Hematopoietic multipotent progenitor cell (in vitro differentiated cells): ENCODE measurements at regions not wholly inside any gene's neighbourhood (a gene's known extent, or its start where the extent isn't known, plus 50 kb on each side); places are given as distances from the start of the nearest gene placed in this dataset.

ENCODE experiments used
- DNase-seq, 3 donors: peaks; one replicate each; pipeline ENCODE4 v3.0.0-alpha.2; 2011 to 2015; ENCODE audit warnings: low read depth in 2 of 3, low spot score in 2 of 3

DNA sequence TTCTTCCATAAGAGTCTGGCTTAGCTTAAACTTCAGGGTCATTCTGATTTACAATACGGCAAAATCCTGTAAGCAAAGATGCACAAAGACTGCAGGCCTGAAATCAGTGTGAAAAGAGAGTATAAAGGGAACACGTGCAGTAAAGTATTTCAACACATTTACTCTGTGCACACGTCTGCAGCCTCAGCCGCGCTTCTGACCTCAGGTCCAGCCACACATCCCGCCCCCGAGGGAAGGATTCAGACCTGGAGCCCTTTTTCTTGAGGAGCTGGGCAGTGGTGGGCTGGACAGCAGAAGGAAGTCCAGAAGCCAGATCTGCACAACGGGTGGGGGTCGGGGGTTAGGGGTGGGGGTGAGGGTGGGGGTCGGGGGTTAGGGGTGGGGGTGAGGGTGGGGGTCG lies 58.9 kb upstream of the FAM20C start:
- no peak for DNase-seq

DNA sequence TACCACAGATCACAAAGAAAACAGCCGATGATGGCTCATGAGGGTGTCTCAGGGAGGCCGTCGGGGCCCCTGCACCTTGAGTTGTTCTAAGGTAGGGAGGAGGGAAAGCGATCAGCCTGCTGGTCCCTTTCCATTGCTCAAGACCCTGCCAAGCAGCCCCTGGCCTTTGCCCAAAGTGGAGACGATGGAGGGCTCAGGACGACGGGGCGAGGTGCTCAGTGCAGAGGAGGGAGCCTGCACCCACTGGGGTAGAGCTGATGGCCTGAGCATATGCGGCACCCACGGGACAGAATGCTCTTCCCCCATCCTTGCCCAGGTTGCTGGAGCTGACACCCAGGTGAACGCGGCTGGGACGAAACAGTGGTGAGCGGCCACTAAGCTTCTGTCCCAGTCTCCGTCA lies 58.3 kb upstream of the FAM20C start:
- DNase-seq: no peak

DNA sequence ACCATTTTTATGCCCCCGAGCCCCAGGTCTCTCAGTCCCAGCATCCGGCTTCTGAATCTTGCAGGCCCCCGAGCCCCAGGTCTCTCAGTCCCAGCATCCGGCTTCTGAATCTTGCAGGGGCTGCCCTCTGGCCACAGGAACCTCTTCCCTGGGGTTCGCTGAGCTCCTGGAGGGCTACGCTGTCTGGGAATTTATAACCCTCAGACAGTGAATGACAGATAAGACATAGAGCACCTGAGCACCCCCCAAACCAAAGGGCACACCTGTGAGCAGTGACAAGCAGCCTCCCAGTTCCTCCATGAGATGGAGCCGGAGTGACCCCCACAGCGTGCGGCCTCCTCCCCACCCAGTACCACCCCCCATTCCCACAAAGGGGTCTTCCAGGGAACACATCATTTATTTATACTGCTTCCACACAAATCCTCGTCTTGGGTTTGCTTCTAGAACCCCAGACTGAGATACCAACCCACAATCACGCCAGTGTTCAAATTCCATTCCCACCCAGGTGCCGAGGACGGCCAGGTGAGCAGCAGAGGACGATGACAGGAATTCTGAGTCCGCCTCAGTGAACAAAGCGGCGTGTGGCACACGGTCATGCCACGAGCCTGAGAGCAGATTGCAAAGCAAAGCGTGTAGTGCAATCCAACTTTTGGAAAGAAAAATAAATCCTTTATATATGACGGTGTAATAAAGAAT lies 57.7 kb upstream of the FAM20C start:
- DNase-seq: no peak

DNA sequence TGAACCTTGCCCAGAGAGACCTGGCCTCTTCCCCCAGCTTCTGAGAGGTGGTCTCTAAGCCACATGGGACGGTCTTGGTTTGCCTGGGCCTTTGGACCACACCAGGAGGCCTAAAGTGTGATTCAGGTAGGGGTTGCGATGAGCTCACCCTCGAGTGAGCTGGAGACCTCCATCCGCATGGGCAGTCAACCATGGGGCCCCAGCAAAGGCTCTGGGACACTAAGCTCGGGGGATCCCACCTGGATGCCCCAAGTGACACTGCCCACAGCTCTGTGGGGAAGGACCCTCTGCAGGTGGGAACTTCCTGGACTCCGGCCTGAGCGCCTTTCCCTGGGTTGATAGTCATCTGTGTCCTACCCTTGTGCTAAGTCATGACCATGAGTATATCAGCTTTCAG lies 57.1 kb upstream of the FAM20C start:
- DNase-seq: no peak

DNA sequence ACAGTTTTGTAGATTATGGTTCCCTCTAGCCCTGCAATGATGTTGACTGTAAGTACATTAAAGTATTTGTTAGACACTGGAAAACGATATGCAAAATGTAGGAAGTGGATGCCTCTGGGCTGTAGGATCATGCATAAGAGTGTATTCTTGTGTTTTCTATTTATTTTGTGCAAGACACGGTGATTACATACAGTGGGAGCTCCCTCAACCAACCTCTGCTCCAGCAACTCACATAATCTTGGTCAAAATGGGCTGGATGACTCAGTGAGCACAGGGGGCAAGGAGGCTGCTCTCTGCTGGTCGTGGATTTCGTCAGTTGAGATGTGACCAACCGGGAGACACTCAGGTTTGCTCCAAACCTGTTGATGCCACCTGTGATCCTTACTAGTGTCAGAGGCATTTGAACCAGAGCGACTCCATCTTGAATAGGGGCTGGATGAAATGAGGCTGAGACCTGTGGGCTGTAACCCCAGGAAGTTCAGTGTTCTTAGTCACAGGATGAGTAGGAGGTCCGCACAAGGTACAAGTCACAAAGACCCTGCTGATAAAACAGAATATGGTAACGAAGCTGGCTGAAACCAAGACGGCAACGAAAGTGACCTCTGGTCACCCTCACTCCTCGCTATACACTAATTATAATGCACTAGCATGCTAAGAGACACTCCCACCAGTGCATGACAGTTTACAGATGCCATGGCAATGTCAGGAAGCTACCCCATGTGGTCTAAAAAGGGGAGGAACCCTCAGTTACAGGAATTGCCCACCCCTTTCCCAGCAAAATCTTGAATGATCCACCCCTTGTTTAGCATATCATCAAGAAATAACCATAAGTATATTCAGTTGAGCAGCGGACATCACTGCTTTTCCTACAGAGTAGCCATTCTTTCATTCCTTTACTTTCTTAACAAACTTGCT lies 56.4 kb upstream of the FAM20C start:
- DNase-seq: no peak

DNA sequence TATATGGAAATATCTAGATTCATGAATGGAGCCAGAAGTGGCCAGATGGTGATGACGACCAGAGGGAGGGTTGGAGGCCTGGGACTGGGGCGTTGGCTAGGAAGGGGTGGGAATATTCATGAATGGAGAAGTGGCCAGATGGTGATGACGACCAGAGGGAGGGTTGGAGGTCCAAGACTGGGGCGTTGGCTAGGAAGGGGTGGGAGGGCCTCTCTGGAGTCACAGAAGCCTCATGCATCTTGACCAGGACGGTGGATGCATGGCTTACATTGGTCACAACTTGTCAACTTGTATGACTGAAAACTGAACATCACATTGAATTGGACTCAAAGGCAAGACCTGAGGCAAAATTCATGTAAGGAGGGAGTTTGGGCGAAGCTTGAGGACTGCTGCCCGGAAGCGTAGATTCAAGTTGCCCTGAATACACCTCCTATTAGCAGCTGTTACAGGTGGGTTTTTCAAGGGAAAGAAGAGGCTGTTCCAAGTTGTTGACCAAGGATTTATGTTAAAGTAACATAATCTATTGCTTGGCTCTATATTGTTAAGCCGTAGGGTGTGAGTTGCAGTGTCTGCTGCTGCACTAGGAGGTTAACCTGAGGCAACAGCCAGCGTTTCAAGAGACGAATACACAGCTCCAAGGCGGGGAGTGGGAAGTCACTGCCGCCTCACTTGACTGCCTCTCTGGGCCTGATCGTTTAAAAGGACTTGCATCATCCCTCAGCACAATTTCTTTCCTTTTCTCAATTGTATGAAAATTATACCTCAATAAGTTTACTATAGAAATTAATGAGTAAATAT lies 55.1 kb upstream of the FAM20C start:
- no peak for DNase-seq

DNA sequence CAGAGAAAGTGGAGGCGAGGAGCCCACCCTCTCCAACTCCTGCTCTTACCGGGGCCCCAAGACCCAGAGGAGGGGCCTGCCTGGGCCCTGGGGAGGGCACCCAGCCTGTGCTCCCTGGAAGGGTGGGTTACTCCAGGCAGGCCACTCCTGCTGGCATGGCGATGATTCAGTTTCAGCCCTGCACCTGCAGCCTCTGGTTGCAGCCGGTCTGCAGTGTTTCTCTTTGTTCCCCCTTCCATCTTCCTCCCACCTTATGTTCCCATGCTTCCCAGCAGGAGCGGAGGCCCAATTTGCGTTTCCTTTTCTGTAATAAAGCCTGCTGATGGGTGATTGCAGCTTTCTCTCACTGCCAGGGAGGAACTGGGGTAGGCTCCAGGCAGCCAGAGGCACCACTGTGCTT lies 53.2 kb upstream of the FAM20C start:
- DNase-seq: no peak

DNA sequence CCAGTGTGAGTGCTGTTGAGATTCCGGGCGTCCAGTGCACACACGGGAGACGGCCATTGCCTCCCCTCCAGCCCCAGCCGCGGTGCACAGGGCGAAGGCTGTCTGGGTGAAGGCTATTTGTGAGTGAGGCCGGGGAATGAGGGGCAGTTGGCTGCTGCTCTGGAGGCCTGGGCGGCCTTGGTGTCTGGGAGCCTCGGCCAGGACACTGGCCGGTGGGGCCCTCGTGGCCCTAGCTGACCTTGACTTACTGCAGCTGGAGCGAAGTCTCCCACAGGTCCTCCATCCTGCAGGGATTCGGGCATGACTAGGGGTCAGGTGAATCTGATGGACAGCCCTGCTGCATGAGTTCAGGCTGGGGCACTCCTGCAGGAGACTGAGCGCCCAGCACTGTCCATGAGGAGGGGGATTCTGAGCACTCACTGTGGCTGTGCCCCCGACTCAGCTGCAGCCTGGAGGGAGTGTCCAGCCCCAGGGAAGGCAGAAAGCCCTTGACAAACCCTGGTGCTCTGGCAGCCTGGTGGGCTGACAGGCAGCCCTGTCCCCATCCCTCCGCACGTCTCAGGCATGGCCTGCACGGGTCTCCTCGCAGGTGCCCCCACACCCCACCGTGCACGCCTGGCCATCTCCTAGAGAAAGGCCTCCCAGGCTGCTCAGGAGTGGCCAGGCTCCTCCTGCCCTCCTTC lies 52.7 kb upstream of the FAM20C start:
- DNase-seq: no peak

DNA sequence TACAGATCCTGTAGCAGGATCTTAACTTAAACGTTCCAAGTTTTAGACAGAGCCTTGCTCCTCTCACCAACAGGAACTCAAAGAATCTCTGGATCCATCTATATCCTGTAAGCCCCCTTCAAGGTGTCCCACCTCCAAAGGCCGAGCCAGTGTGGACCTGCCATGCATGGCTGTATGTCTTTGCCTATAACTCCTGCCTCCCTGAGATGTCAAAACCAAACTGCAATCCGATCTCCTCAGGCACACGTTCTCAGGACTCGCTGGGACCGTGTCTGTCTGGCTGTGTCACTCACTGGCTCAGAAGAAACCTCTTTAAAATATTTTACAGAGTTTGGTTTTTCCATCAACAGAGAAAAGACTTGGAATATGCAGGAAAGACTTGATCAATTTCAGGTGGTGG lies 51.4 kb upstream of the FAM20C start:
- DNase-seq: no peak

DNA sequence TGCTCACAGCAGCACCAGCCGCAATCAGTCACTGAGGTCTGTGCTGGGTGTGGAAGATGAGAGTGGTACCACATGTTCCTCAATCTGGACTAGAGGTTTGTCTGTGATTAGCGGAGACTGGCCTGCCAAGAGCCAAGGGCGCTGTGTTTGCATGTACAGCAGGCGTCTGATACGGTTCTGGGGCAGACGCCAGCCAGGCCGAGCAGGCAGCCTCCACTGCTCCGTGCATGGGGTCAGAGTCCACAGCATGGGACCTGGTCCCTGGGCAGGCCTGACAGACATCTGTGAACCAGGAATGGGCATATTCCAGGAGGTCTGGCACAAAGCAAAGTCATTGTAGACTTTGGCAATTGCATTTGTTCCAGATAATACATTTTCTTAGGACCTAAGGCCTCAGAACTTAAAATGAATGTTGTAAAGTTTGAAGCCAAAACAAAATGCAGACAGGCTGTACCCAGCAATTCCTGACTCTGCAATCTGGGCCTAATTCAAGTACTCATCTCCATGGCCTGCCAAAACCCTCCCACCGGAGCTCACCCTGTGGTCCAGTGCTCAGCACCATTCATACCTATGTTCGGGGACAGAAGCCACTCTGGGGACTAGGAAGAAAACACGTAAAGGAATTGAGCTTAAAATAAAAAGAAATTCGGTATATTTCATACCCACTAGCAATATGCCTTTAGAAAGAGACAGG lies 50.0 kb upstream of the FAM20C start:
- DNase-seq: no peak
